Thoracic aorta (tissue), 2 donors: ENCODE measurements at regions not wholly inside any gene's neighbourhood (a gene's known extent, or its start where the extent isn't known, plus 50 kb on each side); places are given as distances from the start of the nearest gene placed in this dataset.

Experiments
- ATAC-seq: fragments of 150-250 bp; one replicate; pipeline ENCODE4 v1.8.0; 2017; ENCODE audit warnings: low read depth; ENCODE audit not compliant: insufficient number of reproducible peaks, low FRiP score
- DNase-seq: peaks from one replicate; pipeline ENCODE4 v3.0.0-alpha.2; 2020; ENCODE audit warnings: low spot score
- H3K27ac ChIP-seq, 2 donors: fragments of 200-600 bp; sonication (generic); 1 replicate in 1 of 2; 2 replicates in 1 of 2; pipeline ENCODE4 v1.5.1; 2016; ENCODE audit warnings: mild to moderate bottlenecking in 2 of 2, moderate library complexity in 2 of 2
- H3K27me3 ChIP-seq: fragments of 200-600 bp; sonication (generic); replicated peaks from 2 replicates; pipeline ENCODE4 v1.6.0; 2016; ENCODE audit warnings: mild to moderate bottlenecking; ENCODE audit not compliant: insufficient read depth
- H3K36me3 ChIP-seq: fragments of 200-600 bp; sonication (generic); one replicate; pipeline ENCODE4 v1.5.1; 2016
- H3K4me1 ChIP-seq, 2 donors: fragments of 200-600 bp; sonication (generic); 1 replicate in 1 of 2; 2 replicates in 1 of 2; pipeline versions ENCODE4 v1.5.1 to v1.6.0; 2016; ENCODE audit warnings: low read depth in 2 of 2, mild to moderate bottlenecking in 1 of 2; ENCODE audit not compliant: control insufficient read depth in 1 of 2
- H3K4me3 ChIP-seq: fragments of 200-600 bp; sonication (generic); 2 replicates; pipeline ENCODE4 v1.5.1; 2016; ENCODE audit warnings: mild to moderate bottlenecking
- H3K9me3 ChIP-seq: fragments of 200-600 bp; sonication (generic); 2 replicates; pipeline ENCODE4 v1.5.1; 2016
- CTCF ChIP-seq: fragments of 200-600 bp; sonication (generic); IDR thresholded peaks from one replicate; pipeline ENCODE4 v1.5.1; 2019; ENCODE audit warnings: antibody characterized with exemption

- no peak overlapping the region for H3K27ac ChIP-seq
- DNase-seq = no peak
- no peaks in the 10 kb centered on the region for H3K9me3 ChIP-seq
- peaks cover 0 to 2% of the 10 kb centered on the region in 2 donors for H3K4me1 ChIP-seq
- H3K4me3 ChIP-seq = no peak overlapping the region
- no peaks in the 10 kb centered on the region for H3K27me3 ChIP-seq
- no peaks in the 10 kb centered on the region for H3K36me3 ChIP-seq
- TF ChIP-seq CTCF = no peak
- no peak for ATAC-seq
These were observed 329.3 kb downstream of the SUCLA2 start for GRCh38 chr13:47671776-47672175.

- Histone ChIP-seq H3K36me3 (no peaks in the 10 kb centered on the region), H3K27me3 (no peaks in the 10 kb centered on the region), H3K9me3 (no peaks in the 10 kb centered on the region), H3K4me1 (no peaks in the 10 kb centered on the region), H3K4me3 (no peak overlapping the region), H3K27ac (no peak overlapping the region)
- DNase-seq = no peak
- no peak for ATAC-seq
- TF ChIP-seq CTCF = no peak
These were observed 336.0 kb downstream of the SUCLA2 start for GRCh38 chr13:47665043-47665442.

- no peaks in the 10 kb centered on the region for H3K4me1 ChIP-seq
- no peak overlapping the region for H3K27ac ChIP-seq
- H3K9me3 ChIP-seq = no peaks in the 10 kb centered on the region
- H3K27me3 ChIP-seq = no peaks in the 10 kb centered on the region
- no peaks in the 10 kb centered on the region for H3K36me3 ChIP-seq
- DNase-seq (no peak), ATAC-seq (no peak)
- no peak overlapping the region for H3K4me3 ChIP-seq
- TF ChIP-seq CTCF = no peak
These were observed 340.0 kb downstream of the SUCLA2 start for GRCh38 chr13:47661076-47661475.

- no peak for ATAC-seq
- no peak for TF ChIP-seq CTCF
- H3K27me3 ChIP-seq = no peaks in the 10 kb centered on the region
- H3K36me3 ChIP-seq = no peaks in the 10 kb centered on the region
- no peaks in the 10 kb centered on the region for H3K4me1 ChIP-seq
- DNase-seq = no peak
- no peaks in the 10 kb centered on the region for H3K9me3 ChIP-seq
- no peak overlapping the region for H3K4me3 ChIP-seq
- no peak overlapping the region for H3K27ac ChIP-seq
These were observed 344.4 kb downstream of the SUCLA2 start for GRCh38 chr13:47656651-47657050.

- Histone ChIP-seq H3K27ac (no peak overlapping the region), H3K9me3 (no peaks in the 10 kb centered on the region), H3K4me3 (no peak overlapping the region), H3K4me1 (no peaks in the 10 kb centered on the region), H3K36me3 (no peaks in the 10 kb centered on the region), H3K27me3 (no peaks in the 10 kb centered on the region)
- no peak for TF ChIP-seq CTCF
- no peak for DNase-seq
- ATAC-seq = no peak
These were observed 350.9 kb downstream of the SUCLA2 start for GRCh38 chr13:47650209-47650608.
